ENCODE measurements at regions not wholly inside any gene's neighbourhood (a gene's known extent, or its start where the extent isn't known, plus 50 kb on each side); places are given as distances from the start of the nearest gene placed in this dataset.

- H3K4me2 ChIP-seq (ENCODE audit: extremely low read depth, insufficient read depth, low read length): no peak overlapping the region
- H3K36me3 ChIP-seq (ENCODE audit: control insufficient read depth, insufficient read depth, low read length): no peaks in the 10 kb centered on the region
- no peak overlapping the region for H3K9ac ChIP-seq (ENCODE audit: insufficient read depth, low read length)
- no peak for DNase-seq (ENCODE audit: low read depth in 2 of 2)
- no peaks in the 10 kb centered on the region for H3K27me3 ChIP-seq (ENCODE audit: control insufficient read depth, insufficient read depth, low read length)
- H2AFZ ChIP-seq (ENCODE audit: low read length): no peak overlapping the region
- H3K4me3 ChIP-seq (replicated peaks in 1 of 4; ENCODE audit: control extremely low read depth in 1 of 4, insufficient read depth in 1 of 4, low read depth in 3 of 4, low read length in 4 of 4): no peak overlapping the region
- TF ChIP-seq CTCF (conservative IDR thresholded peaks at IDR 0.05 in 1 of 2, IDR thresholded peaks at IDR 0.05 in 1 of 2; ENCODE audit: low read depth in 1 of 2, low read length in 2 of 2) (no peak), EZH2 (IDR thresholded peaks at IDR 0.05; ENCODE audit: low read length, missing control alignments) (no peak)
- H4K20me1 ChIP-seq (ENCODE audit: control insufficient read depth, extremely low read depth, insufficient read depth, low read length): no peaks in the 10 kb centered on the region
- H3K4me1 ChIP-seq (ENCODE audit: control insufficient read depth, extremely low read depth, insufficient read depth, low read length): no peaks in the 10 kb centered on the region
- no peak overlapping the region for H3K27ac ChIP-seq (ENCODE audit: insufficient read depth, low read length)
- no peaks in the 10 kb centered on the region for H3K9me3 ChIP-seq (ENCODE audit: control insufficient read depth, insufficient read depth, low read depth, low read length)
- H3K79me2 ChIP-seq (ENCODE audit: control insufficient read depth, insufficient read depth, low read length): no peaks in the 10 kb centered on the region
Measured at GRCh38 chr1:87620807-87621206, 292.1 kb downstream of the LMO4 start.

GRCh38 chr1:87629673-87630072 is 301.0 kb downstream of the LMO4 start:
- Histone ChIP-seq H3K27ac (ENCODE audit: insufficient read depth, low read length) (no peak overlapping the region), H3K4me3 (replicated peaks in 1 of 4; ENCODE audit: control extremely low read depth in 1 of 4, insufficient read depth in 1 of 4, low read depth in 3 of 4, low read length in 4 of 4) (no peak overlapping the region), H3K36me3 (ENCODE audit: control insufficient read depth, insufficient read depth, low read length) (no peaks in the 10 kb centered on the region), H2AFZ (ENCODE audit: low read length) (no peak overlapping the region), H3K9ac (ENCODE audit: insufficient read depth, low read length) (no peak overlapping the region), H3K4me1 (ENCODE audit: control insufficient read depth, extremely low read depth, insufficient read depth, low read length) (no peaks in the 10 kb centered on the region), H3K4me2 (ENCODE audit: extremely low read depth, insufficient read depth, low read length) (no peak overlapping the region), H3K27me3 (ENCODE audit: control insufficient read depth, insufficient read depth, low read length) (no peaks in the 10 kb centered on the region), H3K79me2 (ENCODE audit: control insufficient read depth, insufficient read depth, low read length) (no peaks in the 10 kb centered on the region), H3K9me3 (ENCODE audit: control insufficient read depth, insufficient read depth, low read depth, low read length) (no peaks in the 10 kb centered on the region), H4K20me1 (ENCODE audit: control insufficient read depth, extremely low read depth, insufficient read depth, low read length) (no peaks in the 10 kb centered on the region)
- no peak for TF ChIP-seq CTCF (conservative IDR thresholded peaks at IDR 0.05 in 1 of 2, IDR thresholded peaks at IDR 0.05 in 1 of 2; ENCODE audit: low read depth in 1 of 2, low read length in 2 of 2)
- TF ChIP-seq EZH2 (IDR thresholded peaks at IDR 0.05; ENCODE audit: low read length, missing control alignments): no peak
- DNase-seq (ENCODE audit: low read depth in 2 of 2): no peak

GRCh38 chr1:87632232-87632631 is 303.6 kb downstream of the LMO4 start:
- Histone ChIP-seq H3K4me3 (replicated peaks in 1 of 4; ENCODE audit: control extremely low read depth in 1 of 4, insufficient read depth in 1 of 4, low read depth in 3 of 4, low read length in 4 of 4) (no peak overlapping the region), H3K4me2 (ENCODE audit: extremely low read depth, insufficient read depth, low read length) (no peak overlapping the region), H3K9me3 (ENCODE audit: control insufficient read depth, insufficient read depth, low read depth, low read length) (no peaks in the 10 kb centered on the region), H3K27ac (ENCODE audit: insufficient read depth, low read length) (no peak overlapping the region), H3K9ac (ENCODE audit: insufficient read depth, low read length) (no peak overlapping the region), H4K20me1 (ENCODE audit: control insufficient read depth, extremely low read depth, insufficient read depth, low read length) (no peaks in the 10 kb centered on the region), H3K4me1 (ENCODE audit: control insufficient read depth, extremely low read depth, insufficient read depth, low read length) (no peaks in the 10 kb centered on the region), H2AFZ (ENCODE audit: low read length) (no peak overlapping the region), H3K27me3 (ENCODE audit: control insufficient read depth, insufficient read depth, low read length) (no peaks in the 10 kb centered on the region), H3K79me2 (ENCODE audit: control insufficient read depth, insufficient read depth, low read length) (no peaks in the 10 kb centered on the region), H3K36me3 (ENCODE audit: control insufficient read depth, insufficient read depth, low read length) (no peaks in the 10 kb centered on the region)
- no peak for DNase-seq (ENCODE audit: low read depth in 2 of 2)
- TF ChIP-seq CTCF (conservative IDR thresholded peaks at IDR 0.05 in 1 of 2, IDR thresholded peaks at IDR 0.05 in 1 of 2; ENCODE audit: low read depth in 1 of 2, low read length in 2 of 2): no peak

All from fibroblast of lung (primary cell).